ENCODE measurements at regions not wholly inside any gene's neighbourhood (a gene's known extent, or its start where the extent isn't known, plus 50 kb on each side); places are given as distances from the start of the nearest gene placed in this dataset.

DNA sequence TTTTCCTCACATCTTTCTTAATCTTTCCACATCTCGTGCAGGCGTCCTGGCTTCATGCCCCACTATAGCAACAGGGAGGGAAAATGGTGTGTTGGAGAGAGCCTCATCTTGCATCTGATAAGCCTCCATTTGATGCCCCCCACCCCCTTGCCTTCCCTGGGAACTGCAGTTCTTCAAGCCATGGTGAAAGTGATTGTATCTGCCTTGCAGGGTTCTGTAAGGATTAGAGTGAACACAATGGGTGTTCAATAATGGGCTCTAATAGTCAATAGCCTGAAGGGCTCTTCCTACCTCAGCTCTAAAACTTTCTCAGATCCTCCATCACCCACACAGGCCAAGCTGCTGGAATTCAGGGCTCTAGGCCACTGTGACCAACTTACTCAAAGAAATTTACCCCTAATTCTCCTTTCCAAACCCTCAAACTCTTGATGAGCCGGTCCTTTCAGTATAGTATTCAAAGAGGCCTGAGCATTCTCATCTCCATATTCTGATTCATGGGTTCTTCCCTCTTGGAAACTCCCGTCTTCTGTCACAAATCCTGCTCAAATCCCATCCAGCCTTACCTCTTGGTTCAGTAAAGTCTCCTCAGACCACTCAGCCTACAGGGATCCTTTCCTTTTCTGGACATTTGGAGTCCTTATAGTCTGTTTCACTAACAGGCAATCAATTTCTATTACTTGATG, 128.3 kb upstream of the TRIM2 start:
- Histone ChIP-seq H3K27me3 (no peaks in the 10 kb centered on the region), H3K27ac (no peak overlapping the region), H3K36me3 (no peaks in the 10 kb centered on the region), H3K9me3 (no peaks in the 10 kb centered on the region), H3K4me3 (no peak overlapping the region), H3K4me1 (no peaks in the 10 kb centered on the region)
- TF ChIP-seq, protein P1, sequence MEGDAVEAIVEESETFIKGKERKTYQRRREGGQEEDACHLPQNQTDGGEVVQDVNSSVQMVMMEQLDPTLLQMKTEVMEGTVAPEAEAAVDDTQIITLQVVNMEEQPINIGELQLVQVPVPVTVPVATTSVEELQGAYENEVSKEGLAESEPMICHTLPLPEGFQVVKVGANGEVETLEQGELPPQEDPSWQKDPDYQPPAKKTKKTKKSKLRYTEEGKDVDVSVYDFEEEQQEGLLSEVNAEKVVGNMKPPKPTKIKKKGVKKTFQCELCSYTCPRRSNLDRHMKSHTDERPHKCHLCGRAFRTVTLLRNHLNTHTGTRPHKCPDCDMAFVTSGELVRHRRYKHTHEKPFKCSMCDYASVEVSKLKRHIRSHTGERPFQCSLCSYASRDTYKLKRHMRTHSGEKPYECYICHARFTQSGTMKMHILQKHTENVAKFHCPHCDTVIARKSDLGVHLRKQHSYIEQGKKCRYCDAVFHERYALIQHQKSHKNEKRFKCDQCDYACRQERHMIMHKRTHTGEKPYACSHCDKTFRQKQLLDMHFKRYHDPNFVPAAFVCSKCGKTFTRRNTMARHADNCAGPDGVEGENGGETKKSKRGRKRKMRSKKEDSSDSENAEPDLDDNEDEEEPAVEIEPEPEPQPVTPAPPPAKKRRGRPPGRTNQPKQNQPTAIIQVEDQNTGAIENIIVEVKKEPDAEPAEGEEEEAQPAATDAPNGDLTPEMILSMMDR (IDR thresholded peaks at IDR 0.05) = no peak
- TF ChIP-seq EP300 (IDR thresholded peaks at IDR 0.05) (no peak), POLR2A (IDR thresholded peaks at IDR 0.05) (no peak), POLR2AphosphoS5 (IDR thresholded peaks at IDR 0.05) (no peak)
- 77% methylated on average over 4 of the region's 4 CpGs for WGBS
- no peak for DNase-seq (ENCODE audit: low spot score in 2 of 2)

DNA sequence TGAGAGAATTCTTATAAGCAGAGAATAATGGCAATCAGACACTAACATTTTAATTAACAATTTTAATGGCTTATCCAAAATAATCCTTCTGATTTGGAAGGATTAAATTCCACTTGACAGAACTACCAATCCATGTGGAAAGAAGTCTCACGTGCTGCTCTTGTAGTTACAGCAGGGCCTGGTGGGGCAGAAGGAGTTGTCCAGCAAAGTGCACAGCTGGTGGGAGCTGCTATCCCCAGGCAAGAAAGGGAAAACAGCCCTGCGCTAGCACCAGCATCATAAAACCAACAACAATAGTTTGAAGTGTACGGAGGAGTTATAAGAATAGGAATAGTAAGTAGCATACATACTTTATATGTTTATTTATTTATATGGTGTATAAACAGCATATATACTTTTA, 127.4 kb upstream of the TRIM2 start:
- 85% methylated on average over 3 of the region's 3 CpGs for WGBS
- TF ChIP-seq, protein P1 (IDR thresholded peaks at IDR 0.05) = no peak
- no peak for TF ChIP-seq POLR2A (IDR thresholded peaks at IDR 0.05)
- no peak for TF ChIP-seq POLR2AphosphoS5 (IDR thresholded peaks at IDR 0.05)
- no peaks in the 10 kb centered on the region for H3K27me3 ChIP-seq
- peaks cover under 1% of the 10 kb centered on the region for H3K4me1 ChIP-seq
- no peaks in the 10 kb centered on the region for H3K9me3 ChIP-seq
- DNase-seq (ENCODE audit: low spot score in 2 of 2) = no peak
- no peak overlapping the region for H3K4me3 ChIP-seq
- H3K36me3 ChIP-seq = no peaks in the 10 kb centered on the region
- no peak overlapping the region for H3K27ac ChIP-seq

DNA sequence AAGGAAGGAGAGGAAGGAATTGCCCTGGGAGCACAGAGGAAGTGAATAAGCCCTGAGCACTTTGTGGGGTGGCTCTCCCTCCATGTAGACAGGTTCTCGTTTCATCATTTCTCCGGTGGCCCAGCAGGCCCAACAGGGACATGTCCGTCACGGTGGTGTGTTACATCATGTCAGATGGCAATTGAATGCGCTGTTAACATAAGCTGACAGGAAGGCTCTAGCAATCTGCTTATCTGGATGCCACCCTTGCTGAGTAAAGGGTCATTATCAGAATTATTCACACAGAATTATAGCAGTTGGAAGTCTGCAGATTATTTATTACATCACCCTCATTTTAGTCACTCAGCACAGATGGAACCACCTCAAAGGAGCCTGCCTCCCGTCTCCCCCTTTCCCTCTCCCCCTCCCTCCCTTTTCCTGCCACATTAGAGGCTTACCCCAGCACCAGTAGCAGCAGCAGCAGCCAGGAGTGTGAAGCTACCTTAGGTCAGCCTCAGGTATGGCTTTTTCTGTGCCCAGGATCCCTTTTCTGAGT, 124.3 kb upstream of the TRIM2 start:
- Histone ChIP-seq H3K36me3 (no peaks in the 10 kb centered on the region), H3K9me3 (no peaks in the 10 kb centered on the region), H3K27ac (no peak overlapping the region), H3K4me1 (peaks cover 24% of the 10 kb centered on the region), H3K4me3 (no peak overlapping the region), H3K27me3 (no peaks in the 10 kb centered on the region)
- DNase-seq (ENCODE audit: low spot score in 2 of 2) = no peak
- TF ChIP-seq POLR2AphosphoS5 (IDR thresholded peaks at IDR 0.05) = no peak
- TF ChIP-seq, protein P1 (IDR thresholded peaks at IDR 0.05) = no peak
- no peak for TF ChIP-seq EP300 (IDR thresholded peaks at IDR 0.05)
- no peak for TF ChIP-seq POLR2A (IDR thresholded peaks at IDR 0.05)
- WGBS = 75% methylated on average over 5 of the region's 6 CpGs

DNA sequence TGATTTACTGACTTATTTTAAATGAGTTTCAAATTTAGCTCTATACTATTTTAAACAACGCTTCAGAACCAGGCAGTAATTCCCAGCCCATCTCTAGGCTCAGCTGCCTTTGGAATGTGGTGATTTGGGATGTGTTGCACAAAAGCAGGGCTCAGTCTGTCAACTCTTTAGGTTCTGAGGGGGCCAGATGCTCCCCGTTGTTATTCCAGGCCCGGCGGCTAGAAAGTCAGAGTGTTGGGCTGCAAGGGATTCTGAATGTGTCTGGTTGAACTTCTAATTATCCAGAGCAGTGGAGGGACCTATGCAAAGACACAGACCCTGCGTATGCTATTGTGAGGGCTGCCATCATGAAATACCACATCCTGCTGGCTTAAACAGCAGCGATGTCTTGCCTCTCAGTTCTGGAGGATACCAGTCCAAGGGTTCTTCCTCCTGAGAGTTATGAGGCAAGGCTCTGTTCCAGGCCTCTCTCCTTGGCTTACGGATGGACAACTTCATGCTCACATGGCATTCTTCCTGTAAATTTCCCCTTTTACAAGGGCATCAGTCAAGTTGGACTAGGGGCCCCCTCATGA, 123.2 kb upstream of the TRIM2 start:
- H3K27me3 ChIP-seq = no peaks in the 10 kb centered on the region
- no peaks in the 10 kb centered on the region for H3K36me3 ChIP-seq
- DNase-seq (ENCODE audit: low spot score in 2 of 2) = no peak
- no peak overlapping the region for H3K27ac ChIP-seq
- H3K4me3 ChIP-seq = no peak overlapping the region
- 88% methylated on average over 7 of the region's 7 CpGs for WGBS
- TF ChIP-seq POLR2AphosphoS5 (IDR thresholded peaks at IDR 0.05) (no peak), EP300 (IDR thresholded peaks at IDR 0.05) (no peak), POLR2A (IDR thresholded peaks at IDR 0.05) (no peak)
- TF ChIP-seq, protein P1 (IDR thresholded peaks at IDR 0.05) = no peak
- H3K4me1 ChIP-seq = peaks cover 31% of the 10 kb centered on the region
- no peaks in the 10 kb centered on the region for H3K9me3 ChIP-seq

DNA sequence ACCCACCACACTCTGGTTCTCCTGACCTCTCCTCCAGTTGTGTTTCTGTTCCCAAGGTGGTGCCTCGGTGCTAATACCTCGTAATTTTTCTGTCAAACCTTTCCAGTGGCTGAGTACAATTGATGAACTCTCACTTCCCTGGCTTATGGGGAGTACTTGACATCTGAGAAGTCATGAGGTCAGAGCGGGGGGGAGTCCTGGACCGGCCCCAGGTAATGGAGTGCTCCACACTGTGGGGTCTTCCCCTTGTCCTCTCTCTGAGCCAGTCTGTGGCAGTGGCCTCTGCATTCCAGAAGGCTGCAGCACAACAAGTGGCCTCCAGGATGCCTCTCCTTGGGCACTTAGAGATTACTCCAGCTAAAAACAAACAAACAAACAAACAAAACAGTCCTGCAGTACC, 122.5 kb upstream of the TRIM2 start:
- TF ChIP-seq, protein P1 (IDR thresholded peaks at IDR 0.05) = no peak
- TF ChIP-seq POLR2AphosphoS5 (IDR thresholded peaks at IDR 0.05) (no peak), EP300 (IDR thresholded peaks at IDR 0.05) (no peak), POLR2A (IDR thresholded peaks at IDR 0.05) (no peak)
- Histone ChIP-seq H3K4me3 (no peak overlapping the region), H3K9me3 (no peaks in the 10 kb centered on the region), H3K4me1 (peaks cover 31% of the 10 kb centered on the region), H3K27me3 (no peaks in the 10 kb centered on the region), H3K36me3 (no peaks in the 10 kb centered on the region), H3K27ac (no peak overlapping the region)
- no peak for DNase-seq (ENCODE audit: low spot score in 2 of 2)
- WGBS = 95% methylated on average over 4 of the region's 4 CpGs

Measured in suprapubic skin (tissue), 4 donors.